A549 (cell line): ENCODE measurements at regions not wholly inside any gene's neighbourhood (a gene's known extent, or its start where the extent isn't known, plus 50 kb on each side); places are given as distances from the start of the nearest gene placed in this dataset.

Experiments used
- ATAC-seq, 2 experiments: fragments of 200-7000 bp in 1 of 2; fragments of >200 bp in 1 of 2; cut with Nextera tagmentation in 1 of 2; cut with Tn5 transposase in 1 of 2; 3 replicates each; pipeline versions ENCODE4 v1.8.0 to v1.9.1; 2018 to 2020; ENCODE audit warnings: mild to moderate bottlenecking in 1 of 2, moderate library complexity in 1 of 2
- CTCF ChIA-PET: fragments of 300-600 bp; sonication (Branson Sonifier 250); formaldehyde crosslinking; extraction: SDS; loops from one replicate; lab custom pipeline; 2021; ENCODE audit warnings: antibody characterized with exemption, inconsistent platforms; lab: Yijun Ruan, JAX
- POLR2A ChIA-PET: fragments of 350-600 bp; formaldehyde crosslinking; extraction: SDS; loops from one replicate; lab custom pipeline; 2021; ENCODE audit warnings: antibody characterized with exemption, inconsistent platforms; lab: Yijun Ruan, JAX
- DNase-seq, 2 experiments: peaks; one replicate each; pipeline versions ENCODE4 v3.0.0 to v3.0.0-alpha.2; 2011 to 2016; ENCODE audit warnings: low read depth in 1 of 2, low spot score in 1 of 2
- FAIRE-seq: peaks from 2 replicates; lab custom pipeline; 2011; peaks lifted over from hg19 to GRCh38; lab: Jason Lieb, UNC
- H3K27ac ChIP-seq, 2 experiments: fragments of >200 bp; sonication (Bioruptor Twin); formaldehyde crosslinking; 3 replicates each; pipeline ENCODE4 v1.5.1; 2016 to 2017
- H3K4me1 ChIP-seq: fragments of >200 bp; sonication (Bioruptor Twin); formaldehyde crosslinking; 3 replicates; pipeline ENCODE4 v1.6.1; 2016
- H3K4me2 ChIP-seq: fragments of >200 bp; sonication (Bioruptor Twin); formaldehyde crosslinking; 3 replicates; pipeline ENCODE4 v1.6.1; 2016
- H3K4me3 ChIP-seq: fragments of >200 bp; sonication (Bioruptor Twin); formaldehyde crosslinking; 3 replicates; pipeline ENCODE4 v1.5.1; 2016
- H3K9me3 ChIP-seq: fragments of >200 bp; sonication (Bioruptor Twin); formaldehyde crosslinking; 3 replicates; pipeline ENCODE4 v1.6.1; 2016
- CBX2 ChIP-seq: fragments of 200-600 bp; sonication (generic); IDR thresholded peaks from 2 replicates; pipeline ENCODE4 v1.6.1; 2016; ENCODE audit warnings: low read depth, mild to moderate bottlenecking, borderline replicate concordance
- CBX8 ChIP-seq: fragments of 200-600 bp; sonication (generic); IDR thresholded peaks from 2 replicates; pipeline ENCODE4 v1.6.1; 2016
- CHD4 ChIP-seq: fragments of 200-600 bp; sonication (generic); IDR thresholded peaks from 2 replicates; pipeline ENCODE4 v1.6.1; 2016; ENCODE audit warnings: antibody characterized with exemption, mild to moderate bottlenecking, borderline replicate concordance
- EHMT2 ChIP-seq: fragments of 200-600 bp; sonication (generic); IDR thresholded peaks from 2 replicates; pipeline ENCODE4 v1.6.1; 2016; ENCODE audit warnings: antibody characterized with exemption, low read depth, mild to moderate bottlenecking, moderate library complexity
- ELK1 ChIP-seq: fragments of 150-350 bp; IDR thresholded peaks from 2 replicates; pipeline ENCODE4 v1.6.1; 2014; ENCODE audit warnings: low read depth, mild to moderate bottlenecking, low read length
- EP300 ChIP-seq, 2 experiments: fragments of >200 bp; sonication (Bioruptor Twin); formaldehyde crosslinking; IDR thresholded peaks; 2 replicates in 1 of 2; 3 replicates in 1 of 2; pipeline ENCODE4 v1.6.1; 2016 to 2017
- FOSB ChIP-seq: fragments of 250-450 bp; sonication (Bioruptor Pico); IDR thresholded peaks from 2 replicates; pipeline ENCODE4 v1.5.0; 2020; ENCODE audit warnings: mild to moderate bottlenecking, moderate library complexity
- HEYL ChIP-seq: fragments of 250-450 bp; sonication (Bioruptor Pico); IDR thresholded peaks from 2 replicates; pipeline ENCODE4 v1.8.0; 2021; ENCODE audit warnings: mild to moderate bottlenecking, moderate library complexity
- HOXB5 ChIP-seq: fragments of 250-450 bp; sonication (Bioruptor Pico); IDR thresholded peaks from 2 replicates; pipeline ENCODE4 v1.5.0; 2020; ENCODE audit warnings: mild to moderate bottlenecking, moderate library complexity
- JUN ChIP-seq, 2 experiments: fragments of >200 bp; sonication (Bioruptor Twin); formaldehyde crosslinking; IDR thresholded peaks; 2 replicates in 1 of 2; 3 replicates in 1 of 2; pipeline ENCODE4 v1.6.1; 2016 to 2017
- JUNB ChIP-seq: fragments of >200 bp; sonication (Bioruptor Twin); formaldehyde crosslinking; IDR thresholded peaks from 2 replicates; pipeline ENCODE4 v1.6.1; 2016
- KDM1A ChIP-seq: fragments of 200-600 bp; sonication (generic); IDR thresholded peaks from 2 replicates; pipeline ENCODE4 v1.6.1; 2016; ENCODE audit warnings: low read depth, mild to moderate bottlenecking
- KDM5A ChIP-seq: fragments of 200-600 bp; sonication (generic); IDR thresholded peaks from 2 replicates; pipeline ENCODE4 v1.6.1; 2016; ENCODE audit warnings: antibody characterized with exemption, mild to moderate bottlenecking
- MAFK ChIP-seq: fragments of 450-650 bp; IDR thresholded peaks from 2 replicates; pipeline ENCODE4 v1.6.1; 2014; ENCODE audit not compliant: partially characterized antibody
- PHF8 ChIP-seq: fragments of 200-600 bp; sonication (generic); IDR thresholded peaks from 2 replicates; pipeline ENCODE4 v1.6.1; 2016; ENCODE audit warnings: low read depth, mild to moderate bottlenecking, antibody characterized with exemption, moderate library complexity, borderline replicate concordance
- POLR2AphosphoS2 ChIP-seq: conservative IDR thresholded peaks from 2 replicates; pipeline ENCODE4 v1.6.1; 2012; ENCODE audit warnings: low read length, improper control_type of control experiment, inconsistent platforms
- RAD21 ChIP-seq, 2 experiments: fragments of >200 bp in 1 of 2; sonication (Bioruptor Twin) in 1 of 2; formaldehyde crosslinking in 1 of 2; IDR thresholded peaks in 1 of 2; conservative IDR thresholded peaks in 1 of 2; 2 replicates in 1 of 2; 3 replicates in 1 of 2; pipeline ENCODE4 v1.6.1; 2012 to 2018; ENCODE audit warnings: inconsistent platforms in 1 of 2
- RARB ChIP-seq: fragments of 250-450 bp; sonication (Bioruptor Pico); IDR thresholded peaks from 2 replicates; pipeline ENCODE4 v1.8.0; 2021; ENCODE audit warnings: mild to moderate bottlenecking, moderate library complexity
- RCOR1 ChIP-seq: fragments of 150-350 bp; IDR thresholded peaks from 2 replicates; pipeline ENCODE4 v1.6.1; 2014; ENCODE audit warnings: antibody characterized with exemption, low read length, low read depth
- RFX5 ChIP-seq: fragments of 450-650 bp; IDR thresholded peaks from 2 replicates; pipeline ENCODE4 v1.7.1; 2014; ENCODE audit warnings: antibody characterized with exemption, mild to moderate bottlenecking, moderate library complexity
- RNF2 ChIP-seq: fragments of 200-600 bp; sonication (generic); IDR thresholded peaks from 2 replicates; pipeline ENCODE4 v1.6.1; 2016; ENCODE audit warnings: low read depth, mild to moderate bottlenecking, antibody characterized with exemption, moderate library complexity, borderline replicate concordance
- TFCP2L1 ChIP-seq: fragments of 250-450 bp; sonication (Bioruptor Pico); IDR thresholded peaks from 2 replicates; pipeline ENCODE4 v1.5.0; 2021; ENCODE audit warnings: mild to moderate bottlenecking
- TP53 ChIP-seq: fragments of 250-450 bp; sonication (Bioruptor Pico); IDR thresholded peaks from 2 replicates; pipeline ENCODE4 v1.5.0; 2021; ENCODE audit warnings: mild to moderate bottlenecking, moderate library complexity
- ZFP36 ChIP-seq: fragments of 450-650 bp; IDR thresholded peaks from 2 replicates; pipeline ENCODE4 v1.6.1; 2014; ENCODE audit warnings: borderline replicate concordance; ENCODE audit not compliant: partially characterized antibody
- ZSCAN20 ChIP-seq: fragments of 250-450 bp; sonication (Bioruptor Pico); IDR thresholded peaks from 2 replicates; pipeline ENCODE4 v1.8.0; 2022; ENCODE audit warnings: mild to moderate bottlenecking, moderate library complexity
- WGBS: methylation state at CpG from one replicate; pipeline ENCODE4 v1.1.6; 2017; ENCODE audit errors: missing lambda C conversion rate; 5-methylcytosine and 5-hydroxymethylcytosine counted together
- TF ChIP-seq, protein P1 (sequence below): IDR thresholded peaks from 2 replicates; pipeline ENCODE4 v1.6.1; 2012
- TF ChIP-seq, protein P2 (sequence below): IDR thresholded peaks from 2 replicates; pipeline ENCODE4 v1.6.1; 2012; ENCODE audit warnings: low read depth, borderline replicate concordance

DNA sequence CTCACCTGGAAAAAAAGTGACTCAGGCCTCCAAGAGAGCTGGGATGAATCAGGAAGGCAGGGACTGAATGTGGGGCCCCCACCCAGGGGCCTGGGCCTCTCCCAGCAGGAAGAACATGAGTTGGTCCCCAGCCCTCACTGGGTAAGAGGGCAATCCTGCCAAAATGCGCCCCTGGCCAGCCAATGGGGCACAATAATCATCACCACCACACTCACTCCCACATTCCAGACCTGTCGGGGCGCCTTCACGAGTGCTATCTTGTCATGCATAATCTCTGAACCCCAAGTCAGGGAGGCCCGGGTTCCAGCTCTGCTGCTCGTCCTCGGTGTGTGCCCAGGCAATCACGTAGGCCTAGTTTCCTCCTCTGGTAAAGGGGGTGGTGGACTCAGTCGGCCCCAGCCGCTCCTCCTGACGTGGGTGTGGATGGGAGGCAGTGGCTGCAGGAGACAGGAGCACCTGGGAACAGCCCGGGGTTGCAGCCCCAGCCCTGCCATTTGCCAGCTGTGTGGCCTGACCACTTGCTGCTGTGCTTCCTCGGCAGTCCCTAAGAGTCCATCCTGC lies 115.1 kb downstream of the CYP26B1 start:
- DNase-seq = no peak
- ATAC-seq = no peak
- FAIRE-seq = no peak
- no peaks in the 10 kb centered on the region for H3K9me3 ChIP-seq
- H3K4me3 ChIP-seq = no peak overlapping the region
- H3K27ac ChIP-seq = no peak overlapping the region
- ChIA-PET CTCF (interaction anchor here (0.6 to 1.9 kb wide), 3 partner anchors 11 to 832 kb away, joined by 3 to 5 read pairs (median 3); no protein-coding TSS in a partner anchor), POLR2A (no interaction called here)
- no peaks in the 10 kb centered on the region for H3K4me1 ChIP-seq
- WGBS = 64% methylated on average over 13 of the region's 13 CpGs
- H3K4me2 ChIP-seq = no peak overlapping the region
- TF ChIP-seq RAD21 (conservative IDR thresholded peaks at IDR 0.05 in 1 of 2, IDR thresholded peaks at IDR 0.05 in 1 of 2) (no peak), EP300 (IDR thresholded peaks at IDR 0.05) (no peak), RARB (no peak), TFCP2L1 (CRISPR knock-in tag) (no peak), MAFK (no peak)

GRCh38 chr2:72031346-72032110 lies 116.1 kb downstream of the CYP26B1 start:
- DNase-seq = no peak
- POLR2A ChIA-PET = no interaction called here
- 59% methylated on average over 16 of the region's 16 CpGs for WGBS

GRCh38 chr2:72028996-72029395 lies 118.7 kb downstream of the CYP26B1 start:
- CTCF ChIA-PET = no interaction called here
- POLR2A ChIA-PET = no interaction called here
- no peak overlapping the region for H3K4me2 ChIP-seq
- no peak overlapping the region for H3K4me3 ChIP-seq
- no peaks in the 10 kb centered on the region for H3K4me1 ChIP-seq
- no peak for ATAC-seq
- FAIRE-seq = no peak
- WGBS = 31% methylated on average over 5 of the region's 5 CpGs
- DNase-seq = no peak
- H3K27ac ChIP-seq = no peak overlapping the region
- H3K9me3 ChIP-seq = no peaks in the 10 kb centered on the region
- TF ChIP-seq KDM5A = no peak
- no peak for TF ChIP-seq EHMT2
- TF ChIP-seq ZFP36 = no peak
- TF ChIP-seq KDM1A = no peak
- TF ChIP-seq TP53 (CRISPR knock-in tag) = no peak
- no peak for TF ChIP-seq CBX2
- no peak for TF ChIP-seq JUNB
- no peak for TF ChIP-seq RNF2
- TF ChIP-seq, protein P1, sequence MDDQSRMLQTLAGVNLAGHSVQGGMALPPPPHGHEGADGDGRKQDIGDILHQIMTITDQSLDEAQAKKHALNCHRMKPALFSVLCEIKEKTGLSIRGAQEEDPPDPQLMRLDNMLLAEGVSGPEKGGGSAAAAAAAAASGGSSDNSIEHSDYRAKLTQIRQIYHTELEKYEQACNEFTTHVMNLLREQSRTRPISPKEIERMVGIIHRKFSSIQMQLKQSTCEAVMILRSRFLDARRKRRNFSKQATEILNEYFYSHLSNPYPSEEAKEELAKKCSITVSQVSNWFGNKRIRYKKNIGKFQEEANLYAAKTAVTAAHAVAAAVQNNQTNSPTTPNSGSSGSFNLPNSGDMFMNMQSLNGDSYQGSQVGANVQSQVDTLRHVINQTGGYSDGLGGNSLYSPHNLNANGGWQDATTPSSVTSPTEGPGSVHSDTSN = no peak
- TF ChIP-seq CHD4 = no peak
- TF ChIP-seq, protein P2, sequence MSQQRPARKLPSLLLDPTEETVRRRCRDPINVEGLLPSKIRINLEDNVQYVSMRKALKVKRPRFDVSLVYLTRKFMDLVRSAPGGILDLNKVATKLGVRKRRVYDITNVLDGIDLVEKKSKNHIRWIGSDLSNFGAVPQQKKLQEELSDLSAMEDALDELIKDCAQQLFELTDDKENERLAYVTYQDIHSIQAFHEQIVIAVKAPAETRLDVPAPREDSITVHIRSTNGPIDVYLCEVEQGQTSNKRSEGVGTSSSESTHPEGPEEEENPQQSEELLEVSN = no peak
- TF ChIP-seq MAFK = no peak
- TF ChIP-seq PHF8 = no peak
- no peak for TF ChIP-seq FOSB (CRISPR knock-in tag)

More at GRCh38 chr2:72031346-72032110, 116.1 kb downstream of the CYP26B1 start:
- no peak overlapping the region for H3K4me2 ChIP-seq
- H3K4me3 ChIP-seq = no peak overlapping the region
- CTCF ChIA-PET = interaction anchor here (0.6 to 1.9 kb wide), 4 partner anchors 10 to 833 kb away, joined by 3 to 5 read pairs (median 3); no protein-coding TSS in a partner anchor
- no peak overlapping the region for H3K27ac ChIP-seq
- ATAC-seq = no peak
- H3K9me3 ChIP-seq = no peaks in the 10 kb centered on the region
- FAIRE-seq = no peak
- TF ChIP-seq RAD21 (conservative IDR thresholded peaks at IDR 0.05 in 1 of 2, IDR thresholded peaks at IDR 0.05 in 1 of 2) (no peak), HEYL (CRISPR knock-in tag) (no peak), TP53 (CRISPR knock-in tag) (no peak), CHD4 (no peak), KDM5A (no peak), HOXB5 (CRISPR knock-in tag) (no peak), JUN (IDR thresholded peaks at IDR 0.05) (no peak), ZSCAN20 (no peak), RCOR1 (no peak), POLR2AphosphoS2 (no peak), RFX5 (no peak), CBX8 (no peak), ELK1 (no peak)
- TF ChIP-seq, protein P2 = no peak
- TF ChIP-seq, all 56 proteins: peak for 0
- H3K4me1 ChIP-seq = no peaks in the 10 kb centered on the region
